GM23338 (cell line): ENCODE measurements at regions not wholly inside any gene's neighbourhood (a gene's known extent, or its start where the extent isn't known, plus 50 kb on each side); places are given as distances from the start of the nearest gene placed in this dataset.

Experiments
- ATAC-seq: fragments of 200-7000 bp; cut with Tn5 transposase; 3 replicates; pipeline ENCODE4 v1.9.1; 2020
- DNase-seq: peaks from one replicate; pipeline ENCODE4 v3.0.0-alpha.2; 2015; ENCODE audit warnings: low spot score
- H2AFZ ChIP-seq: fragments of 200-600 bp; sonication (generic); 2 replicates; pipeline ENCODE4 v1.8.0; 2016; ENCODE audit warnings: antibody characterized with exemption, mild to moderate bottlenecking, moderate library complexity
- H3F3A ChIP-seq: fragments of 200-600 bp; sonication (generic); replicated peaks from 2 replicates; pipeline ENCODE4 v1.8.0; 2017; ENCODE audit warnings: antibody characterized with exemption, mixed run types, low read depth
- H3K27ac ChIP-seq: fragments of 200-600 bp; sonication (generic); 2 replicates; pipeline ENCODE4 v1.6.1; 2016; ENCODE audit warnings: low read depth
- H3K27me3 ChIP-seq: fragments of 200-600 bp; sonication (generic); 2 replicates; pipeline ENCODE4 v1.8.0; 2016; ENCODE audit warnings: mild to moderate bottlenecking, mixed run types, moderate library complexity; ENCODE audit not compliant: insufficient read depth
- H3K36me3 ChIP-seq: fragments of 200-600 bp; sonication (generic); 2 replicates; pipeline ENCODE4 v1.8.0; 2016; ENCODE audit warnings: mild to moderate bottlenecking; ENCODE audit not compliant: insufficient read depth
- H3K4me1 ChIP-seq: fragments of 200-600 bp; sonication (generic); 2 replicates; pipeline ENCODE4 v1.8.0; 2016; ENCODE audit warnings: mild to moderate bottlenecking, moderate library complexity; ENCODE audit not compliant: insufficient read depth
- H3K4me2 ChIP-seq: fragments of 200-600 bp; sonication (generic); 2 replicates; pipeline ENCODE4 v1.7.1; 2017; ENCODE audit warnings: mixed run types
- H3K4me3 ChIP-seq: fragments of 200-600 bp; sonication (generic); 2 replicates; pipeline ENCODE4 v1.6.1; 2016; ENCODE audit warnings: mixed run types
- H3K79me2 ChIP-seq: fragments of 200-600 bp; sonication (generic); replicated peaks from 2 replicates; pipeline ENCODE4 v1.8.0; 2017; ENCODE audit warnings: mild to moderate bottlenecking; ENCODE audit not compliant: insufficient read depth
- H3K9me2 ChIP-seq: fragments of 200-600 bp; sonication (generic); 2 replicates; pipeline ENCODE4 v1.8.0; 2017; ENCODE audit not compliant: insufficient read depth
- H4K20me1 ChIP-seq: fragments of 200-600 bp; sonication (generic); replicated peaks from 2 replicates; pipeline ENCODE4 v1.8.0; 2017; ENCODE audit warnings: mild to moderate bottlenecking; ENCODE audit not compliant: insufficient read depth
- H3K27ac Mint-ChIP-seq: 2 replicates; pipeline ENCODE4 v1.8.0; 2020; ENCODE audit warnings: inconsistent platforms, mild to moderate bottlenecking, moderate library complexity, mixed read lengths
- H3K27me3 Mint-ChIP-seq: 3 replicates; pipeline ENCODE4 v1.8.0; 2022; ENCODE audit warnings: low read depth, mild to moderate bottlenecking, moderate library complexity, mixed read lengths, inconsistent platforms; ENCODE audit not compliant: insufficient read depth, poor library complexity
- H3K36me3 Mint-ChIP-seq: 3 replicates; pipeline ENCODE4 v1.8.0; 2021; ENCODE audit warnings: low read depth, mild to moderate bottlenecking, inconsistent platforms, moderate library complexity, mixed read lengths
- H3K4me1 Mint-ChIP-seq: 3 replicates; pipeline ENCODE4 v1.8.0; 2020; ENCODE audit warnings: mild to moderate bottlenecking, inconsistent platforms, mixed read lengths
- H3K4me3 Mint-ChIP-seq: 3 replicates; pipeline ENCODE4 v1.8.0; 2021; ENCODE audit warnings: moderate library complexity, mild to moderate bottlenecking, inconsistent platforms, mixed read lengths
- H3K9me3 Mint-ChIP-seq: 3 replicates; pipeline ENCODE4 v1.8.0; 2020; ENCODE audit warnings: moderate library complexity, mild to moderate bottlenecking, inconsistent platforms, mixed read lengths
- CREB1 ChIP-seq: fragments of 250-450 bp; sonication (Bioruptor Pico); IDR thresholded peaks from 2 replicates; pipeline ENCODE4 v1.5.0; 2020; ENCODE audit warnings: low read depth, mild to moderate bottlenecking, moderate library complexity
- EZH2 ChIP-seq: fragments of 200-600 bp; sonication (generic); IDR thresholded peaks from one replicate; pipeline ENCODE4 v1.8.0; 2017; ENCODE audit warnings: antibody characterized with exemption, mild to moderate bottlenecking, low read depth; ENCODE audit not compliant: unreplicated experiment
- EZH2phosphoT487 ChIP-seq: fragments of 200-600 bp; sonication (generic); IDR thresholded peaks from one replicate; pipeline ENCODE4 v1.8.1; 2018; ENCODE audit warnings: antibody characterized with exemption; ENCODE audit not compliant: unreplicated experiment
- JUNB ChIP-seq: IDR thresholded peaks from one replicate; pipeline ENCODE4 v1.6.1; 2016; ENCODE audit warnings: antibody characterized with exemption; ENCODE audit not compliant: unreplicated experiment
- NANOG ChIP-seq: IDR thresholded peaks from 2 replicates; pipeline ENCODE4 v1.6.1; 2016; ENCODE audit warnings: antibody characterized with exemption, borderline replicate concordance
- POLR2AphosphoS5 ChIP-seq: IDR thresholded peaks from 2 replicates; pipeline ENCODE4 v1.6.1; 2016; ENCODE audit warnings: antibody characterized with exemption, low read depth
- STAT1 ChIP-seq: IDR thresholded peaks from one replicate; pipeline ENCODE4 v1.6.1; 2016; ENCODE audit warnings: antibody characterized with exemption; ENCODE audit not compliant: unreplicated experiment
- ZNF114 ChIP-seq: fragments of 250-450 bp; sonication (Bioruptor Pico); IDR thresholded peaks from 2 replicates; pipeline ENCODE4 v1.5.0; 2020; ENCODE audit warnings: mild to moderate bottlenecking, moderate library complexity
- ZNF331 ChIP-seq: fragments of 250-450 bp; sonication (Bioruptor Pico); IDR thresholded peaks from 2 replicates; pipeline ENCODE4 v1.5.0; 2020; ENCODE audit warnings: low read depth, mild to moderate bottlenecking, moderate library complexity
- TF ChIP-seq, protein P1 (sequence below): IDR thresholded peaks from one replicate; pipeline ENCODE4 v1.6.1; 2018; ENCODE audit warnings: antibody characterized with exemption; ENCODE audit not compliant: unreplicated experiment
- TF ChIP-seq, protein P2 (sequence below), 2 experiments: fragments of 200-600 bp in 1 of 2; sonication (generic) in 1 of 2; conservative IDR thresholded peaks; 2 replicates each; pipeline versions ENCODE4 v1.5.1 to v1.6.1; 2016 to 2017; ENCODE audit warnings: antibody characterized with exemption in 2 of 2, low read depth in 2 of 2, mild to moderate bottlenecking in 2 of 2, moderate library complexity in 1 of 2
- TF ChIP-seq, protein P3 (sequence below): IDR thresholded peaks from 2 replicates; pipeline ENCODE4 v1.6.1; 2016; ENCODE audit warnings: antibody characterized with exemption
- TF ChIP-seq, protein P4 (sequence below): fragments of 250-450 bp; sonication (Bioruptor Pico); IDR thresholded peaks from 2 replicates; pipeline ENCODE4 v1.5.0; 2020; ENCODE audit warnings: mild to moderate bottlenecking, moderate library complexity

DNA sequence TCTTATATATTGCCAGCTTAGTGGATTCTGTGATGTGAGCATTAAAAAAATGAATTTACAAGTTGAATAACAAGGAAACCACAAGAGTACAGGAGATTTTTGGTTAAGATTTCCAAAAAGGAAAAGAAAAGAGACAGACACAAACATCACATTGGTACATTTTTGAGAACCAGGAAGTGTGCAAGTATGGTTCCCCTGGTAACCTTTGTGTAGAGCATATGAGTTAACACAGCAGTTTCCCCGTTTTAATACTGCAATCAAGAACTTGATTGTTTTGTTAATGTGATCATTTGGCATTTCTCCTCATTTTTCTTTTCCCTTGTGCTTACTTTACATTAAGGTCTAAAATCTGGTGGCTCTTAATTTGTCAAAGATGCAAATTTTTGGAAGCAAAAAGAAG lies 490.4 kb upstream of the ATP2B1 start (continued):
- no peak for TF ChIP-seq EZH2phosphoT487
- no peak for TF ChIP-seq STAT1
- no peak for TF ChIP-seq EZH2
- no peak for TF ChIP-seq CREB1 (CRISPR knock-in tag)

DNA sequence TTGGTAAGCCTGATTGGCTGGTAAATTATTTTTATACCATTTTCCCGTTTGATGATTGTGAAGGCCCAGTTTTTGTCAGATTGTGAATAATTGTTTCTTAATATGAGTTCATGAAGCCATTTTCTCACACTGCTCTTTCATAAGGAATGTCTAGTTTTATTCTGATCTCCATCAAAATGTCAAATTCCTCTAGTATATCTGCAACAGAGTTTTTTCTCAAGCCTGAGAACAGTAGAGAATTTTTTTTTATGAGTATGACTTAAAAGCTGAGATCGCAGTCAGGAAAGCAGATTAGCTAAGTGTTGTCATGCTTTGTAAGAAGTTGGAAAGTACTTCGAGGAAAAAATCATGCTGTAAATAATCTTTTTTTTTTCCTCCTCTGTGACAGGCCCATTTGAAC lies 484.9 kb upstream of the ATP2B1 start:
- DNase-seq: no peak
- ATAC-seq: no peak
- H3K79me2 ChIP-seq: no peaks in the 10 kb centered on the region
- H2AFZ ChIP-seq: peak overlapping the region; percentile 35; the same call in 1 of the 2 replicates
- Mint-ChIP-seq H3K4me1 (0 out of 3 replicates have a peak, but pooled peaks cover under 1% of the 10 kb centered on the region), H3K27ac (no peak overlapping the region), H3K36me3 (no peaks in the 10 kb centered on the region), H3K9me3 (no peaks in the 10 kb centered on the region), H3K27me3 (no peaks in the 10 kb centered on the region), H3K4me3 (no peak overlapping the region)
- H3K4me2 ChIP-seq: no peak overlapping the region
- H3K36me3 ChIP-seq: no peaks in the 10 kb centered on the region
- TF ChIP-seq NANOG (no peak), EZH2phosphoT487 (no peak), ZNF114 (no peak), CREB1 (CRISPR knock-in tag) (no peak), POLR2AphosphoS5 (no peak), EZH2 (no peak), ZNF331 (CRISPR knock-in tag) (no peak), JUNB (no peak), STAT1 (no peak)
- TF ChIP-seq, protein P1, sequence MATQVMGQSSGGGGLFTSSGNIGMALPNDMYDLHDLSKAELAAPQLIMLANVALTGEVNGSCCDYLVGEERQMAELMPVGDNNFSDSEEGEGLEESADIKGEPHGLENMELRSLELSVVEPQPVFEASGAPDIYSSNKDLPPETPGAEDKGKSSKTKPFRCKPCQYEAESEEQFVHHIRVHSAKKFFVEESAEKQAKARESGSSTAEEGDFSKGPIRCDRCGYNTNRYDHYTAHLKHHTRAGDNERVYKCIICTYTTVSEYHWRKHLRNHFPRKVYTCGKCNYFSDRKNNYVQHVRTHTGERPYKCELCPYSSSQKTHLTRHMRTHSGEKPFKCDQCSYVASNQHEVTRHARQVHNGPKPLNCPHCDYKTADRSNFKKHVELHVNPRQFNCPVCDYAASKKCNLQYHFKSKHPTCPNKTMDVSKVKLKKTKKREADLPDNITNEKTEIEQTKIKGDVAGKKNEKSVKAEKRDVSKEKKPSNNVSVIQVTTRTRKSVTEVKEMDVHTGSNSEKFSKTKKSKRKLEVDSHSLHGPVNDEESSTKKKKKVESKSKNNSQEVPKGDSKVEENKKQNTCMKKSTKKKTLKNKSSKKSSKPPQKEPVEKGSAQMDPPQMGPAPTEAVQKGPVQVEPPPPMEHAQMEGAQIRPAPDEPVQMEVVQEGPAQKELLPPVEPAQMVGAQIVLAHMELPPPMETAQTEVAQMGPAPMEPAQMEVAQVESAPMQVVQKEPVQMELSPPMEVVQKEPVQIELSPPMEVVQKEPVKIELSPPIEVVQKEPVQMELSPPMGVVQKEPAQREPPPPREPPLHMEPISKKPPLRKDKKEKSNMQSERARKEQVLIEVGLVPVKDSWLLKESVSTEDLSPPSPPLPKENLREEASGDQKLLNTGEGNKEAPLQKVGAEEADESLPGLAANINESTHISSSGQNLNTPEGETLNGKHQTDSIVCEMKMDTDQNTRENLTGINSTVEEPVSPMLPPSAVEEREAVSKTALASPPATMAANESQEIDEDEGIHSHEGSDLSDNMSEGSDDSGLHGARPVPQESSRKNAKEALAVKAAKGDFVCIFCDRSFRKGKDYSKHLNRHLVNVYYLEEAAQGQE: no peak
- TF ChIP-seq, protein P2, sequence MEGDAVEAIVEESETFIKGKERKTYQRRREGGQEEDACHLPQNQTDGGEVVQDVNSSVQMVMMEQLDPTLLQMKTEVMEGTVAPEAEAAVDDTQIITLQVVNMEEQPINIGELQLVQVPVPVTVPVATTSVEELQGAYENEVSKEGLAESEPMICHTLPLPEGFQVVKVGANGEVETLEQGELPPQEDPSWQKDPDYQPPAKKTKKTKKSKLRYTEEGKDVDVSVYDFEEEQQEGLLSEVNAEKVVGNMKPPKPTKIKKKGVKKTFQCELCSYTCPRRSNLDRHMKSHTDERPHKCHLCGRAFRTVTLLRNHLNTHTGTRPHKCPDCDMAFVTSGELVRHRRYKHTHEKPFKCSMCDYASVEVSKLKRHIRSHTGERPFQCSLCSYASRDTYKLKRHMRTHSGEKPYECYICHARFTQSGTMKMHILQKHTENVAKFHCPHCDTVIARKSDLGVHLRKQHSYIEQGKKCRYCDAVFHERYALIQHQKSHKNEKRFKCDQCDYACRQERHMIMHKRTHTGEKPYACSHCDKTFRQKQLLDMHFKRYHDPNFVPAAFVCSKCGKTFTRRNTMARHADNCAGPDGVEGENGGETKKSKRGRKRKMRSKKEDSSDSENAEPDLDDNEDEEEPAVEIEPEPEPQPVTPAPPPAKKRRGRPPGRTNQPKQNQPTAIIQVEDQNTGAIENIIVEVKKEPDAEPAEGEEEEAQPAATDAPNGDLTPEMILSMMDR (conservative IDR thresholded peaks at IDR 0.05; ENCODE audit: low read depth in 2 of 2): no peak
- TF ChIP-seq, protein P3, sequence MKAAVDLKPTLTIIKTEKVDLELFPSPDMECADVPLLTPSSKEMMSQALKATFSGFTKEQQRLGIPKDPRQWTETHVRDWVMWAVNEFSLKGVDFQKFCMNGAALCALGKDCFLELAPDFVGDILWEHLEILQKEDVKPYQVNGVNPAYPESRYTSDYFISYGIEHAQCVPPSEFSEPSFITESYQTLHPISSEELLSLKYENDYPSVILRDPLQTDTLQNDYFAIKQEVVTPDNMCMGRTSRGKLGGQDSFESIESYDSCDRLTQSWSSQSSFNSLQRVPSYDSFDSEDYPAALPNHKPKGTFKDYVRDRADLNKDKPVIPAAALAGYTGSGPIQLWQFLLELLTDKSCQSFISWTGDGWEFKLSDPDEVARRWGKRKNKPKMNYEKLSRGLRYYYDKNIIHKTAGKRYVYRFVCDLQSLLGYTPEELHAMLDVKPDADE: no peak
- TF ChIP-seq, protein P4, sequence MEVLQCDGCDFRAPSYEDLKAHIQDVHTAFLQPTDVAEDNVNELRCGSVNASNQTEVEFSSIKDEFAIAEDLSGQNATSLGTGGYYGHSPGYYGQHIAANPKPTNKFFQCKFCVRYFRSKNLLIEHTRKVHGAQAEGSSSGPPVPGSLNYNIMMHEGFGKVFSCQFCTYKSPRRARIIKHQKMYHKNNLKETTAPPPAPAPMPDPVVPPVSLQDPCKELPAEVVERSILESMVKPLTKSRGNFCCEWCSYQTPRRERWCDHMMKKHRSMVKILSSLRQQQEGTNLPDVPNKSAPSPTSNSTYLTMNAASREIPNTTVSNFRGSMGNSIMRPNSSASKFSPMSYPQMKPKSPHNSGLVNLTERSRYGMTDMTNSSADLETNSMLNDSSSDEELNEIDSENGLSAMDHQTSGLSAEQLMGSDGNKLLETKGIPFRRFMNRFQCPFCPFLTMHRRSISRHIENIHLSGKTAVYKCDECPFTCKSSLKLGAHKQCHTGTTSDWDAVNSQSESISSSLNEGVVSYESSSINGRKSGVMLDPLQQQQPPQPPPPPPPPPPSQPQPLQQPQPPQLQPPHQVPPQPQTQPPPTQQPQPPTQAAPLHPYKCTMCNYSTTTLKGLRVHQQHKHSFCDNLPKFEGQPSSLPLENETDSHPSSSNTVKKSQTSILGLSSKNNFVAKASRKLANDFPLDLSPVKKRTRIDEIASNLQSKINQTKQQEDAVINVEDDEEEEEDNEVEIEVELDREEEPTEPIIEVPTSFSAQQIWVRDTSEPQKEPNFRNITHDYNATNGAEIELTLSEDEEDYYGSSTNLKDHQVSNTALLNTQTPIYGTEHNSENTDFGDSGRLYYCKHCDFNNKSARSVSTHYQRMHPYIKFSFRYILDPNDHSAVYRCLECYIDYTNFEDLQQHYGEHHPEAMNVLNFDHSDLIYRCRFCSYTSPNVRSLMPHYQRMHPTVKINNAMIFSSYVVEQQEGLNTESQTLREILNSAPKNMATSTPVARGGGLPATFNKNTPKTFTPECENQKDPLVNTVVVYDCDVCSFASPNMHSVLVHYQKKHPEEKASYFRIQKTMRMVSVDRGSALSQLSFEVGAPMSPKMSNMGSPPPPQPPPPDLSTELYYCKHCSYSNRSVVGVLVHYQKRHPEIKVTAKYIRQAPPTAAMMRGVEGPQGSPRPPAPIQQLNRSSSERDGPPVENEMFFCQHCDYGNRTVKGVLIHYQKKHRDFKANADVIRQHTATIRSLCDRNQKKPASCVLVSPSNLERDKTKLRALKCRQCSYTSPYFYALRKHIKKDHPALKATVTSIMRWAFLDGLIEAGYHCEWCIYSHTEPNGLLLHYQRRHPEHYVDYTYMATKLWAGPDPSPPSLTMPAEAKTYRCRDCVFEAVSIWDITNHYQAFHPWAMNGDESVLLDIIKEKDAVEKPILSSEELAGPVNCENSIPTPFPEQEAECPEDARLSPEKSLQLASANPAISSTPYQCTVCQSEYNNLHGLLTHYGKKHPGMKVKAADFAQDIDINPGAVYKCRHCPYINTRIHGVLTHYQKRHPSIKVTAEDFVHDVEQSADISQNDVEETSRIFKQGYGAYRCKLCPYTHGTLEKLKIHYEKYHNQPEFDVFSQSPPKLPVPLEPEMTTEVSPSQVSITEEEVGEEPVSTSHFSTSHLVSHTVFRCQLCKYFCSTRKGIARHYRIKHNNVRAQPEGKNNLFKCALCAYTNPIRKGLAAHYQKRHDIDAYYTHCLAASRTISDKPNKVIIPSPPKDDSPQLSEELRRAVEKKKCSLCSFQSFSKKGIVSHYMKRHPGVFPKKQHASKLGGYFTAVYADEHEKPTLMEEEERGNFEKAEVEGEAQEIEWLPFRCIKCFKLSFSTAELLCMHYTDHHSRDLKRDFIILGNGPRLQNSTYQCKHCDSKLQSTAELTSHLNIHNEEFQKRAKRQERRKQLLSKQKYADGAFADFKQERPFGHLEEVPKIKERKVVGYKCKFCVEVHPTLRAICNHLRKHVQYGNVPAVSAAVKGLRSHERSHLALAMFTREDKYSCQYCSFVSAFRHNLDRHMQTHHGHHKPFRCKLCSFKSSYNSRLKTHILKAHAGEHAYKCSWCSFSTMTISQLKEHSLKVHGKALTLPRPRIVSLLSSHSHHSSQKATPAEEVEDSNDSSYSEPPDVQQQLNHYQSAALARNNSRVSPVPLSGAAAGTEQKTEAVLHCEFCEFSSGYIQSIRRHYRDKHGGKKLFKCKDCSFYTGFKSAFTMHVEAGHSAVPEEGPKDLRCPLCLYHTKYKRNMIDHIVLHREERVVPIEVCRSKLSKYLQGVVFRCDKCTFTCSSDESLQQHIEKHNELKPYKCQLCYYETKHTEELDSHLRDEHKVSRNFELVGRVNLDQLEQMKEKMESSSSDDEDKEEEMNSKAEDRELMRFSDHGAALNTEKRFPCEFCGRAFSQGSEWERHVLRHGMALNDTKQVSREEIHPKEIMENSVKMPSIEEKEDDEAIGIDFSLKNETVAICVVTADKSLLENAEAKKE (CRISPR knock-in tag): no peak
- no peaks in the 10 kb centered on the region for H4K20me1 ChIP-seq
- no peaks in the 10 kb centered on the region for H3K9me2 ChIP-seq
- H3K4me1 ChIP-seq: peaks cover under 1% of the 10 kb centered on the region; the same call in 1 of the 2 replicates
- H3K27ac ChIP-seq: no peak overlapping the region
- no peak overlapping the region for H3K4me3 ChIP-seq
- no peaks in the 10 kb centered on the region for H3K27me3 ChIP-seq
- H3F3A ChIP-seq: no peaks in the 10 kb centered on the region
